HTR-8/SVneo (cell line): ENCODE measurements at regions not wholly inside any gene's neighbourhood (a gene's known extent, or its start where the extent isn't known, plus 50 kb on each side); places are given as distances from the start of the nearest gene placed in this dataset.

Source experiments
- DNase-seq: peaks from one replicate; pipeline ENCODE4 v3.0.0; 2011; ENCODE audit warnings: low spot score, mixed read lengths; ENCODE audit not compliant: insufficient read length
- FAIRE-seq: peaks from 2 replicates; lab custom pipeline; 2011; peaks lifted over from hg19 to GRCh38; lab: Jason Lieb, UNC

GRCh38 chr16:17718495-17718894 lies 247.7 kb upstream of the XYLT1 start:
- FAIRE-seq, result no peak
- no peak for DNase-seq

- FAIRE-seq (no peak), DNase-seq (no peak)
Measured at GRCh38 chr16:17705847-17706246, 235.1 kb upstream of the XYLT1 start.

- DNase-seq (no peak), FAIRE-seq (no peak)
Measured at GRCh38 chr16:17696616-17697015, 225.9 kb upstream of the XYLT1 start.

DNA sequence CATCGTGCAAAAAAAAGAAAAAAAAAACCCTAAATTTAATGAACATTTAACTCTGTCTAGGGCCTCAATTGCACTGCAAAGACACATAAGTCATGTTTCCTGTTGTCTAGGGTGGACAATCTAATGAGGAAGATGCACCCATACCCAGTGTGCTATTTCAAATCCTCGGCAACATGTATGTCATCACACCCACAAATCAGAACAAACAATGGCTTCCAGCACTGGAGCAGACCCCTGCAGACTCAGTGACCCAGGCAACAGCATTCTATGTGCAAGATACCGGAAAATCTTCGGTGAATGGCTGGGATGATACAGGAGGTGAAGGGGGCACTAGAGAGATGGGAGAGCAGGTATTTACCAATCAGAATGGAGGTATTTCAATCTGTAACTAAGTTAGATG lies 221.7 kb upstream of the XYLT1 start:
- no peak for DNase-seq
- no peak for FAIRE-seq

DNA sequence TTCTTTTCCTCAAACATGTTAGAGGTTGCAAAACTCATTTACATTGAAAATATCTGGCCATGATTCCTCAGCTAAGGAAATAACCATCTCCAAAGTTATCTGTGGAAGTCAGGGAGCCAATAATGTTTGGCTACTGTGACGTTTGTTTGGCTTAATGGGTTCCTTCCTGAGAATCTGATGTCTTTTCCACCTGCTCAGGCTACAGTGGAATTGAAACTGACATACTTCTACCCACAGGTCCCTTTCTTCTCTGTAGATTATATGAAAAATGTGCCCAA lies 221.1 kb upstream of the XYLT1 start:
- no peak for FAIRE-seq
- DNase-seq, result no peak

GRCh38 chr16:17691106-17691898 lies 220.5 kb upstream of the XYLT1 start:
- no peak for FAIRE-seq

DNA sequence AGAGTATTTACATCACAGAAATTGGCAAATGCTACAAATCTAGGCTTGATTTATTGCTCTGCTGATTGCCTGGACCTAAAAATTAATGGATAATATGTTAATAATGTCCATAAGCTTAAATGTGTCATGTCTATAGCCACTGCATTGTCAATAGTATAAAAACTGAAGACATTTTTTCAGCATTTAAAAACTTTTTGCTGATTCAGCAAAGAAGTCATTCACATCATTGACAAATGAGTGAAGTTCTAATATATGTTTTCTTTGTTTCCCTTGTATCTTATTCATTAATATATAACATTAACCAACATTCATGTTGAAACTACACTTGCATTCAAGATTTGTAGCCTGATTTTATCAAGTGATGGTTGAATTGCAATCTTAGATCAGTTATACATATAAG lies 214.7 kb upstream of the XYLT1 start:
- FAIRE-seq (no peak), DNase-seq (no peak)

More at GRCh38 chr16:17691106-17691898, 220.5 kb upstream of the XYLT1 start:
- no peak for DNase-seq

- FAIRE-seq, result no peak
- no peak for DNase-seq
Measured at GRCh38 chr16:17683281-17683680, 212.5 kb upstream of the XYLT1 start.

- DNase-seq (no peak), FAIRE-seq (no peak)
Measured at GRCh38 chr16:17676171-17676570, 205.4 kb upstream of the XYLT1 start.

DNA sequence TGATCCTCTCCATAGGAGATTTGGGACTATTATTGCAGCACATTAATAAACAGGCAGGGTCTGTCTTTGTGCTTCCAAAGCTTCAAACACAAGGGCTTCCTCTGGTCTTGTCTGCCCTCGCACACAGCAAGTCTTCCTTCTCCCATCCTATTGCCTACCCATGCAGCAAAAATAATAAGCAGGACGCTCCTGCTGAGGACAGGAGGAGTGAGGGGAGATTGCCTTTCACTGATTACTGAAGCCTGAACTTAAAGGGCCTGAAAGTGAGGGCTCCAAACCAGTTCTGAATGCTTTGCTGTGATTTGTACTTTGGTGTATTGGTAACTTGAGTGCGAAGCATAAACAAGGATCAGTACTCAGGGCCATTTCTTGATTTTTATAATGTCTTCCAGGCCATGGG lies 197.6 kb upstream of the XYLT1 start:
- no peak for DNase-seq
- FAIRE-seq, result no peak

DNA sequence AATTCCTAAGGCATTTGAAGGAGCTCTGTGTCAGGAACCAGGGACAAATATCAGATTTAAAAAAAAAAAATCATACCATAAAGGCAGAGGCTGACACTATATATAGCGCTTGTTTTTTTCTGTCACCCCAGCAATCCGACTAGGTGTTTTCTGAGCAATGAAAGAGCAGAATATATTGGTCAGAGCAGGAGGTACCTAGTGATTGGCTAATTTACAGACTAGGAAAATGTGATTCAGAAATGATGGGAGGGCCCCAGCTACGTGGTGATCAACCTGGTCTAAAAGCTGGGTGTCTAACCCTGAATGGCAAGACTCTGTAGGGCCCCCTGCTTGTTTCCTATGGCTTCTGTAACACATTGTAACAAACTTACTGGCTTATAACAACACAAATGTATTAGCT lies 195.5 kb upstream of the XYLT1 start:
- FAIRE-seq (no peak), DNase-seq (no peak)

DNA sequence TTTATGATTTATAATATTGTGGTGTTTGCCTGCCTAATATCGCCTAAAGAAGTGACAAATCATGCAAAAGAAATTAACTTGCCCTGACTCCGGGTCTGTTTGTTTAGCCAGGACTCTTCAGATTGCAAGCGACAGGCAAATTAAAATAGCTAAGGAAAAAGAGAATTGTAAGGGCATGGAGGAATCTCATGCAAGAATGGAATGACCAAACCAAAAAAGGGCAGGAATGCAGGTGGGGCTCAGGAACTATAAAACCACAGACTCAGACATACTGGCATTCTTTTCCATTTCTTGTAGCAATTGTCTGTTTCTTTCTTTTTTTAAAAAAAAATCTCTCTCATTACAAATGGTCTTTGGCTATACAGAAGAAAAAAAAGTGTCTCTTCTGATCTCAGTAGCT lies 188.1 kb upstream of the XYLT1 start:
- DNase-seq, result no peak
- no peak for FAIRE-seq

DNA sequence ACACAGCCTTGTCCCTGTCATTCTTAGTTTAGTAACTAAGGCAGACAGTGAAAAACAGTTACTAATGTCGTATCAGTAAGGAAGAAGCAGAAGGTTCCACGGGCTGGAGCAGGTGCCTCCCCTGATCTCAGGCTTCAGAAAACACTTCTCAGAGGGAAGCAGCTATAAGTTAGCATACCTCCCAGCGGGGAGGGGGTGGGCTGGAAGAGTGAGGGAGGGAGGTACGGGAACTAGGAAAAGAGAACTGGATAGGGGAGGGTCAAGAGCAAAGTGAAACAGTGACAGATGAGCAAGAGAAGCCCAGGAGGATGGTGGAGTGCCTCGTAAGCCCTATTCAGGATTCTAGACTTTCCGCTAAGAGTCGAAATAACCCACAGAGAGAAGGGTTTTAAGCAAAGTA lies 186.3 kb upstream of the XYLT1 start:
- DNase-seq, result no peak
- FAIRE-seq, result no peak

DNA sequence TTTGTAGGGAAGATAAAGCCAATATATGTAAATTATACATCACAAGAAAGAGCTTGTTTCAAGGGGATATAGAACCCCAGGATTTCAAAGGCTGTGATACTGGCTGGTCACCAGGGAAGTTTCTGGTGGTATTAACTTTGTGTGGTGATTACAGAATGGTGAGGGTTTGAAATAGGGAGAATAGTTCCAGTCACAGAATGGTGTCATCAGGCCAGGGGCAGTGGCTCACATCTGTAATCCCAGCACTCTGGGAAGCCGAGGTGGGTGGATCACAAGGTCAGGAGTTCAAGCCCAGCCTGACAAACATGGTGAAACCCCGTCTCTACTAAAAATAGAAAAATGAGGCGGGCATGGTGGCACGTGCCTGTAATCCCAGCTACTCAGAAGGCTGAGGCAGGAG lies 183.8 kb upstream of the XYLT1 start:
- no peak for FAIRE-seq
- DNase-seq, result no peak

GRCh38 chr16:17654142-17654541 lies 183.4 kb upstream of the XYLT1 start:
- FAIRE-seq (no peak), DNase-seq (no peak)

- no peak for FAIRE-seq
- DNase-seq, result no peak
Measured at GRCh38 chr16:17647879-17648872, 177.4 kb upstream of the XYLT1 start.

DNA sequence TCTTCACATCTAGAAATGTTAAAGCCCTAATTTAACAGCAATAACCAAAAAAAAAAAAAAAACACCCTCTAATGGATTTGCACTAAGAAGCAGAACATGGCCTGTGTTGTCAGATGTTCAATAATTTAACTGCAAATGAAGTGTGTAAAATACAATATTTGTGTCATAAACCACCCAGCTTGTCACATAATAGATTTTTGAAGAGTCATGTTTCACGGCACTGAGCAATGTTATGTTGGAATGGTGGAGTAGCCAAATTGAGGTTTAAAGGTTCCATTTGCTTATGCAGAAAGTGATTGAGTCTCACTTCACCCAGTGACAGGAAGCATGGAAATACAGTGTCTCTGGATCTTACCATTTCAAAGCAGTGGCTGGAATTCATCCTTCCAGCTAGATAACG lies 173.2 kb upstream of the XYLT1 start:
- FAIRE-seq, result no peak
- DNase-seq, result no peak

DNA sequence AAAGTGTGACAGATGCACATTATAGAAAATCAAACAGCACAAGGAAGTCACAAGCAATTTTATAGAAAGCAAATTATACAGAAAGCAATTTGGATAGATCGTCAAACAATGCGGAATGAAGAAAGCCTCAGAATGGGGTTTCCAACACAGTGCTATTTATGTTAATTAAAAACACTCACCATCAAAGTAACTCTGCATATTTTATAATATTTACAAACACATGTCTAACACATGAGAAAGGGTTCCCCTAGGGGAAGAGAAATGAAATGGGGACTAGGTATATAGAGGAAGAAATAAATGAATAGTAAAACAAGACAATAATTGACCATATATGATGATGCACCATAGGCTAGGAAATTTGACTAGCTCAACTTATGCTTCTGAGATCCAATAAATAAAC lies 171.2 kb upstream of the XYLT1 start:
- no peak for FAIRE-seq
- DNase-seq, result no peak

DNA sequence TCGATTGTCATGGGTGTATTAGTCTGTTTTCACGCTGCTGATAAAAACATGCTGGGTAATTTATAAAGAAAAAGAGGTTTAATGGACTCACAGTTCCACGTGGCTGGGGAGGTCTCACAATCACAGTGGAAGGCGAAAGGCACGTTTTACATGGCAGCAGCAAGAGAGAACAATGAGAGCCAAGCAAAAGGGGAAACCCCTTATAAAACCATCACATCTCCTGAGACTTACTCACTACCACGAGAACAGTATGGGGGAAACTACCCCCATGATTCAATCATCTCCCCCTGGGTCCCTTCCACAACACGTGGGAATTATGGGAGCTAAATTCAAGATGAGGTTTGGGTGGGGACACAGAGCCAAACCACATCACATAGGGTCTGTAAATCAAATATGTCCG lies 167.4 kb upstream of the XYLT1 start:
- DNase-seq (no peak), FAIRE-seq (no peak)

DNA sequence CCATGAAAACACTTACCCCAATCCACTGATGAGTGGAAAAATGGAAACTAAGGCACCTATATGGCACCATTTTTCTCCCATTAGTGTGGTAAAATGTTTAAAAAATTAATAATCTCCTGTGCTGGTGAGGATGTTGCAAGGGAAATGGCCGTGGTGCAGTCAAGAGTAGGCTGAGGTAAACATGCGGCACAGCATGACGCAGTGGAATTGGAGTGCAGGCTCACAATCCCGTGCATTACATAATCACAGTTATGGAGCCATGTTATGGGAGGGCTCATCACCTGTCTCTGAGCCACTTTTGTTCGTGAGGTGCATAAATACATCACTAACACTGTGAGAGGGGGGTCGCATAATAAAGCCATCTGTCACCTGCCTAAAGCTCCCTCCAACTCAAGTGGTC lies 164.4 kb upstream of the XYLT1 start:
- no peak for DNase-seq
- FAIRE-seq, result no peak

DNA sequence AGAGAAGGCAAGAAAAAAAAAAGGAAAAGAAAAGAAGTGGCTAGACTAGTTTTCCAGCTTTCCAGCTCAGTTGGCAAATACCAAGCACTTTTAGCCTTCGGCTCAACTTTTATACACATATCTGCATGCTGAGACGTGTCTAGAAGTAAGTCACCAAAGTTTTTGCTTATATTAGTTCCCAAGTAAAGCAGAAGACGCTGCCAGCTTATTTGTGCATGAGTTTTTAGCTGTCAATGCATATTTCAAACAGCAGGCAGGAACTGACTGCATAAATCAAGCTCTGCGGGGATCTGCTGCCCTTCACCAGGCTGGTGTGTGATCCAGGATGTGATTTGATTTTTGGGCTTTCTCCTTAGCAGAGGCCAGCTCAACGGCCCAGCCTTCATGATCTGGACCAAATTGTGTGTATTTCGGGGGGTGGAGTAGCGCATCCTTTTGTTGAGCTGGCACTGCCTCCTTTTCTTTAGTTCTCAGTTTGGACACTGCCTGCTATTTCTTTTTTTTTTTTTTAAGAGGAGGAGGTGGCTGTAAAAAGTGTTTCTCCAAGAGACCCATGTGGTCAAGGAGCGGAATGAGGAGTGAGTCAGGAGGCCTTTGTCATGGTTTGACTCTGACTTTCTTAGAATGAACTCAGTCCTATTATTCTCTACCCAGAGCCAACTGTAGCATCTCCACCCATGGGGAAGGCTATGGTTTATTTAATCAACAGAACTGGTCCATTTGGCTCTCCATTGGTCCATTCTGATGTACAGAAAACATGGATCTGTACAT lies 162.6 kb upstream of the XYLT1 start:
- FAIRE-seq, result no peak
- no peak for DNase-seq
